GM23338 (cell line): ENCODE measurements at regions not wholly inside any gene's neighbourhood (a gene's known extent, or its start where the extent isn't known, plus 50 kb on each side); places are given as distances from the start of the nearest gene placed in this dataset.

ENCODE experiments used
- CREB1 ChIP-seq: fragments of 250-450 bp; sonication (Bioruptor Pico); IDR thresholded peaks from 2 replicates; pipeline ENCODE4 v1.5.0; 2020; ENCODE audit warnings: low read depth, mild to moderate bottlenecking, moderate library complexity
- EZH2 ChIP-seq: fragments of 200-600 bp; sonication (generic); IDR thresholded peaks from one replicate; pipeline ENCODE4 v1.8.0; 2017; ENCODE audit warnings: antibody characterized with exemption, mild to moderate bottlenecking, low read depth; ENCODE audit not compliant: unreplicated experiment
- EZH2phosphoT487 ChIP-seq: fragments of 200-600 bp; sonication (generic); IDR thresholded peaks from one replicate; pipeline ENCODE4 v1.8.1; 2018; ENCODE audit warnings: antibody characterized with exemption; ENCODE audit not compliant: unreplicated experiment
- JUNB ChIP-seq: IDR thresholded peaks from one replicate; pipeline ENCODE4 v1.6.1; 2016; ENCODE audit warnings: antibody characterized with exemption; ENCODE audit not compliant: unreplicated experiment
- NANOG ChIP-seq: IDR thresholded peaks from 2 replicates; pipeline ENCODE4 v1.6.1; 2016; ENCODE audit warnings: antibody characterized with exemption, borderline replicate concordance
- POLR2AphosphoS5 ChIP-seq: IDR thresholded peaks from 2 replicates; pipeline ENCODE4 v1.6.1; 2016; ENCODE audit warnings: antibody characterized with exemption, low read depth
- REST ChIP-seq: IDR thresholded peaks from one replicate; pipeline ENCODE4 v1.6.1; 2018; ENCODE audit warnings: antibody characterized with exemption; ENCODE audit not compliant: unreplicated experiment
- STAT1 ChIP-seq: IDR thresholded peaks from one replicate; pipeline ENCODE4 v1.6.1; 2016; ENCODE audit warnings: antibody characterized with exemption; ENCODE audit not compliant: unreplicated experiment
- ZNF114 ChIP-seq: fragments of 250-450 bp; sonication (Bioruptor Pico); IDR thresholded peaks from 2 replicates; pipeline ENCODE4 v1.5.0; 2020; ENCODE audit warnings: mild to moderate bottlenecking, moderate library complexity
- ZNF331 ChIP-seq: fragments of 250-450 bp; sonication (Bioruptor Pico); IDR thresholded peaks from 2 replicates; pipeline ENCODE4 v1.5.0; 2020; ENCODE audit warnings: low read depth, mild to moderate bottlenecking, moderate library complexity
- TF ChIP-seq, protein P1 (sequence below), 2 experiments: fragments of 200-600 bp in 1 of 2; sonication (generic) in 1 of 2; conservative IDR thresholded peaks; 2 replicates each; pipeline versions ENCODE4 v1.5.1 to v1.6.1; 2016 to 2017; ENCODE audit warnings: antibody characterized with exemption in 2 of 2, low read depth in 2 of 2, mild to moderate bottlenecking in 2 of 2, moderate library complexity in 1 of 2
- TF ChIP-seq, protein P2 (sequence below): fragments of 250-450 bp; sonication (Bioruptor Pico); IDR thresholded peaks from 2 replicates; pipeline ENCODE4 v1.5.0; 2020; ENCODE audit warnings: mild to moderate bottlenecking, moderate library complexity
- TF ChIP-seq, protein P3 (sequence below): IDR thresholded peaks from 2 replicates; pipeline ENCODE4 v1.6.1; 2016; ENCODE audit warnings: antibody characterized with exemption

DNA sequence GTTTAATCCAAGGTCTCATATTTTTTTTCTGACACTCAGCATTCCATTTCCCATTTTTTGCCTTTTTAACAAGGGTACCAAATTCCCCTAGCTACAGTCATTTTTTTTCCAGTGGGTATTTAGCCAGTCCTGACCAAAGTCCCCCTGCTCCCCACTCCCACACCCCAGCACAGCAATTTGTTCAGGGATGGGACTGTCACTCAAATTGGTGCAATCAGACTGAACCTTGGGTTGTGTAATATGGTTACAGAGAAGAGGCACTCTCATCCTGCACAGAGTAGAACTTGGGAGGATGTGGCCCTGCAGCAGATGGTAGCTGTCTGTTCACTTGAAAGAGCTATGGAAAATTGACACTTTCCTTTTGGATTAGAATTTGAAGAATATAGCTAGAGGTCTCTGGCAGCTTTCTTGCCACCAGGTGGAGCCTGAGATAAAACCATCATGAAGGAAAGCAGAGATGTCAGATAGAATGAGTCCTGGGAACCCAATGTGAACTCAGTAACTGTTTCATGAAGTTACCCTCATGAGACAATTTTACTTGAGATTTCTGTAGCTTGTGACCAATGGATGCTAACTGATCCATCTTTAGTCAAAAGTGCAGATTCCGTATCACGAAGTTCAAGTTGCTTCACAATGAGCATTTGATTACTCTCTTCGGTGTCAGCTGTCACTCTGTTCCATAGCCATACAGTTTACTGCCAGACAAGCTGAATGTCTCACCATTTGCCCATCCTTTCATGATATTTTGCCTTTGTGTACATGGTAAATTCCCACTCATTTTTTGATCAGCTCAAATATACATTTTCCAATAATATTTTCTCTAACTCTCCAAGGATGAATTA lies 394.0 kb upstream of the SYT1 start:
- TF ChIP-seq, protein P1, sequence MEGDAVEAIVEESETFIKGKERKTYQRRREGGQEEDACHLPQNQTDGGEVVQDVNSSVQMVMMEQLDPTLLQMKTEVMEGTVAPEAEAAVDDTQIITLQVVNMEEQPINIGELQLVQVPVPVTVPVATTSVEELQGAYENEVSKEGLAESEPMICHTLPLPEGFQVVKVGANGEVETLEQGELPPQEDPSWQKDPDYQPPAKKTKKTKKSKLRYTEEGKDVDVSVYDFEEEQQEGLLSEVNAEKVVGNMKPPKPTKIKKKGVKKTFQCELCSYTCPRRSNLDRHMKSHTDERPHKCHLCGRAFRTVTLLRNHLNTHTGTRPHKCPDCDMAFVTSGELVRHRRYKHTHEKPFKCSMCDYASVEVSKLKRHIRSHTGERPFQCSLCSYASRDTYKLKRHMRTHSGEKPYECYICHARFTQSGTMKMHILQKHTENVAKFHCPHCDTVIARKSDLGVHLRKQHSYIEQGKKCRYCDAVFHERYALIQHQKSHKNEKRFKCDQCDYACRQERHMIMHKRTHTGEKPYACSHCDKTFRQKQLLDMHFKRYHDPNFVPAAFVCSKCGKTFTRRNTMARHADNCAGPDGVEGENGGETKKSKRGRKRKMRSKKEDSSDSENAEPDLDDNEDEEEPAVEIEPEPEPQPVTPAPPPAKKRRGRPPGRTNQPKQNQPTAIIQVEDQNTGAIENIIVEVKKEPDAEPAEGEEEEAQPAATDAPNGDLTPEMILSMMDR (conservative IDR thresholded peaks at IDR 0.05; ENCODE audit: low read depth in 2 of 2): peak; percentile 71 to 81
- TF ChIP-seq REST (no peak), EZH2 (no peak), JUNB (no peak), EZH2phosphoT487 (no peak), ZNF331 (no peak), CREB1 (no peak), POLR2AphosphoS5 (no peak), STAT1 (no peak), ZNF114 (no peak), NANOG (no peak)
- TF ChIP-seq, protein P2, sequence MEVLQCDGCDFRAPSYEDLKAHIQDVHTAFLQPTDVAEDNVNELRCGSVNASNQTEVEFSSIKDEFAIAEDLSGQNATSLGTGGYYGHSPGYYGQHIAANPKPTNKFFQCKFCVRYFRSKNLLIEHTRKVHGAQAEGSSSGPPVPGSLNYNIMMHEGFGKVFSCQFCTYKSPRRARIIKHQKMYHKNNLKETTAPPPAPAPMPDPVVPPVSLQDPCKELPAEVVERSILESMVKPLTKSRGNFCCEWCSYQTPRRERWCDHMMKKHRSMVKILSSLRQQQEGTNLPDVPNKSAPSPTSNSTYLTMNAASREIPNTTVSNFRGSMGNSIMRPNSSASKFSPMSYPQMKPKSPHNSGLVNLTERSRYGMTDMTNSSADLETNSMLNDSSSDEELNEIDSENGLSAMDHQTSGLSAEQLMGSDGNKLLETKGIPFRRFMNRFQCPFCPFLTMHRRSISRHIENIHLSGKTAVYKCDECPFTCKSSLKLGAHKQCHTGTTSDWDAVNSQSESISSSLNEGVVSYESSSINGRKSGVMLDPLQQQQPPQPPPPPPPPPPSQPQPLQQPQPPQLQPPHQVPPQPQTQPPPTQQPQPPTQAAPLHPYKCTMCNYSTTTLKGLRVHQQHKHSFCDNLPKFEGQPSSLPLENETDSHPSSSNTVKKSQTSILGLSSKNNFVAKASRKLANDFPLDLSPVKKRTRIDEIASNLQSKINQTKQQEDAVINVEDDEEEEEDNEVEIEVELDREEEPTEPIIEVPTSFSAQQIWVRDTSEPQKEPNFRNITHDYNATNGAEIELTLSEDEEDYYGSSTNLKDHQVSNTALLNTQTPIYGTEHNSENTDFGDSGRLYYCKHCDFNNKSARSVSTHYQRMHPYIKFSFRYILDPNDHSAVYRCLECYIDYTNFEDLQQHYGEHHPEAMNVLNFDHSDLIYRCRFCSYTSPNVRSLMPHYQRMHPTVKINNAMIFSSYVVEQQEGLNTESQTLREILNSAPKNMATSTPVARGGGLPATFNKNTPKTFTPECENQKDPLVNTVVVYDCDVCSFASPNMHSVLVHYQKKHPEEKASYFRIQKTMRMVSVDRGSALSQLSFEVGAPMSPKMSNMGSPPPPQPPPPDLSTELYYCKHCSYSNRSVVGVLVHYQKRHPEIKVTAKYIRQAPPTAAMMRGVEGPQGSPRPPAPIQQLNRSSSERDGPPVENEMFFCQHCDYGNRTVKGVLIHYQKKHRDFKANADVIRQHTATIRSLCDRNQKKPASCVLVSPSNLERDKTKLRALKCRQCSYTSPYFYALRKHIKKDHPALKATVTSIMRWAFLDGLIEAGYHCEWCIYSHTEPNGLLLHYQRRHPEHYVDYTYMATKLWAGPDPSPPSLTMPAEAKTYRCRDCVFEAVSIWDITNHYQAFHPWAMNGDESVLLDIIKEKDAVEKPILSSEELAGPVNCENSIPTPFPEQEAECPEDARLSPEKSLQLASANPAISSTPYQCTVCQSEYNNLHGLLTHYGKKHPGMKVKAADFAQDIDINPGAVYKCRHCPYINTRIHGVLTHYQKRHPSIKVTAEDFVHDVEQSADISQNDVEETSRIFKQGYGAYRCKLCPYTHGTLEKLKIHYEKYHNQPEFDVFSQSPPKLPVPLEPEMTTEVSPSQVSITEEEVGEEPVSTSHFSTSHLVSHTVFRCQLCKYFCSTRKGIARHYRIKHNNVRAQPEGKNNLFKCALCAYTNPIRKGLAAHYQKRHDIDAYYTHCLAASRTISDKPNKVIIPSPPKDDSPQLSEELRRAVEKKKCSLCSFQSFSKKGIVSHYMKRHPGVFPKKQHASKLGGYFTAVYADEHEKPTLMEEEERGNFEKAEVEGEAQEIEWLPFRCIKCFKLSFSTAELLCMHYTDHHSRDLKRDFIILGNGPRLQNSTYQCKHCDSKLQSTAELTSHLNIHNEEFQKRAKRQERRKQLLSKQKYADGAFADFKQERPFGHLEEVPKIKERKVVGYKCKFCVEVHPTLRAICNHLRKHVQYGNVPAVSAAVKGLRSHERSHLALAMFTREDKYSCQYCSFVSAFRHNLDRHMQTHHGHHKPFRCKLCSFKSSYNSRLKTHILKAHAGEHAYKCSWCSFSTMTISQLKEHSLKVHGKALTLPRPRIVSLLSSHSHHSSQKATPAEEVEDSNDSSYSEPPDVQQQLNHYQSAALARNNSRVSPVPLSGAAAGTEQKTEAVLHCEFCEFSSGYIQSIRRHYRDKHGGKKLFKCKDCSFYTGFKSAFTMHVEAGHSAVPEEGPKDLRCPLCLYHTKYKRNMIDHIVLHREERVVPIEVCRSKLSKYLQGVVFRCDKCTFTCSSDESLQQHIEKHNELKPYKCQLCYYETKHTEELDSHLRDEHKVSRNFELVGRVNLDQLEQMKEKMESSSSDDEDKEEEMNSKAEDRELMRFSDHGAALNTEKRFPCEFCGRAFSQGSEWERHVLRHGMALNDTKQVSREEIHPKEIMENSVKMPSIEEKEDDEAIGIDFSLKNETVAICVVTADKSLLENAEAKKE (CRISPR knock-in tag): no peak
- TF ChIP-seq, protein P3, sequence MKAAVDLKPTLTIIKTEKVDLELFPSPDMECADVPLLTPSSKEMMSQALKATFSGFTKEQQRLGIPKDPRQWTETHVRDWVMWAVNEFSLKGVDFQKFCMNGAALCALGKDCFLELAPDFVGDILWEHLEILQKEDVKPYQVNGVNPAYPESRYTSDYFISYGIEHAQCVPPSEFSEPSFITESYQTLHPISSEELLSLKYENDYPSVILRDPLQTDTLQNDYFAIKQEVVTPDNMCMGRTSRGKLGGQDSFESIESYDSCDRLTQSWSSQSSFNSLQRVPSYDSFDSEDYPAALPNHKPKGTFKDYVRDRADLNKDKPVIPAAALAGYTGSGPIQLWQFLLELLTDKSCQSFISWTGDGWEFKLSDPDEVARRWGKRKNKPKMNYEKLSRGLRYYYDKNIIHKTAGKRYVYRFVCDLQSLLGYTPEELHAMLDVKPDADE: no peak
